ENCODE measurements at regions not wholly inside any gene's neighbourhood (a gene's known extent, or its start where the extent isn't known, plus 50 kb on each side); places are given as distances from the start of the nearest gene placed in this dataset.
A peak's percentile ranks its signal among the peaks of the same experiment; 100 is the strongest.

GRCh38 chr14:30251557-30252100 lies 307.3 kb upstream of the G2E3 start:
- no peak for DNase-seq (ENCODE audit: low read depth)
- no peak overlapping the region for H3K4me3 ChIP-seq (ENCODE audit: low read length)
- no peak for TF ChIP-seq CTCF (IDR thresholded peaks at IDR 0.05; ENCODE audit: insufficient read depth, low read depth, low read length, missing control alignments)

- TF ChIP-seq CTCF (IDR thresholded peaks at IDR 0.05; ENCODE audit: insufficient read depth, low read depth, low read length, missing control alignments): no peak
- no peak overlapping the region for H3K4me3 ChIP-seq (ENCODE audit: low read length)
- DNase-seq (ENCODE audit: low read depth): no peak
Observed at GRCh38 chr14:30252151-30252550, 306.8 kb upstream of the G2E3 start.

GRCh38 chr14:30252783-30253674 lies 305.9 kb upstream of the G2E3 start:
- TF ChIP-seq CTCF (IDR thresholded peaks at IDR 0.05; ENCODE audit: insufficient read depth, low read depth, low read length, missing control alignments): no peak
- H3K4me3 ChIP-seq (ENCODE audit: low read length): no peak overlapping the region

GRCh38 chr14:30256627-30257026 lies 302.3 kb upstream of the G2E3 start:
- H3K4me3 ChIP-seq (ENCODE audit: low read length): no peak overlapping the region
- no peak for DNase-seq (ENCODE audit: low read depth)
- no peak for TF ChIP-seq CTCF (IDR thresholded peaks at IDR 0.05; ENCODE audit: insufficient read depth, low read depth, low read length, missing control alignments)

More at GRCh38 chr14:30252783-30253674, 305.9 kb upstream of the G2E3 start:
- peak; percentile 76 for DNase-seq (ENCODE audit: low read depth)

- no peak for DNase-seq (ENCODE audit: low read depth)
- H3K4me3 ChIP-seq (ENCODE audit: low read length): no peak overlapping the region
- no peak for TF ChIP-seq CTCF (IDR thresholded peaks at IDR 0.05; ENCODE audit: insufficient read depth, low read depth, low read length, missing control alignments)
Observed at GRCh38 chr14:30257946-30258661, 300.9 kb upstream of the G2E3 start.

GRCh38 chr14:30260833-30261607 lies 297.9 kb upstream of the G2E3 start:
- no peak for DNase-seq (ENCODE audit: low read depth)
- no peak for TF ChIP-seq CTCF (IDR thresholded peaks at IDR 0.05; ENCODE audit: insufficient read depth, low read depth, low read length, missing control alignments)
- H3K4me3 ChIP-seq (ENCODE audit: low read length): no peak overlapping the region
